ENCODE measurements at regions not wholly inside any gene's neighbourhood (a gene's known extent, or its start where the extent isn't known, plus 50 kb on each side); places are given as distances from the start of the nearest gene placed in this dataset.

DNA sequence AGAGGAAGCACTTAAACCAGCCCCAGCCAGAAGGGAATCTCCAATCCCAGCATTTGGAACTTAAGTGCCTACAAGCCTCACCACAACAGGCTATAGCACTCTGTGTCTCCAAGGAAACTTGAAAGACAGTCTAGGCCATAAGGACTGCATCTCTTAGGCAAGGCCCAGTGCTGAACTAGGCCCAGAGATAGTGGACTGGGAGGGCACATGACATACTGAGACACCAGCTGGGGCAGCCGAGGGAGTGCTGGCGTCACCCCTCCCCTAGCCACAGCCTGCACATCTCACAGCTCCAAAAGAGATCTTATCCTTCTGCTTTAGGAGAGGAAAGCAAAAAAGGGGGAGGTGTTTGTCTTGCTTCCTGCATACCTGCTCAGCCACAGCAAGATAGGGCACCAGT is 618.5 kb downstream of the COL12A1 start:
- TF ChIP-seq, protein P1, sequence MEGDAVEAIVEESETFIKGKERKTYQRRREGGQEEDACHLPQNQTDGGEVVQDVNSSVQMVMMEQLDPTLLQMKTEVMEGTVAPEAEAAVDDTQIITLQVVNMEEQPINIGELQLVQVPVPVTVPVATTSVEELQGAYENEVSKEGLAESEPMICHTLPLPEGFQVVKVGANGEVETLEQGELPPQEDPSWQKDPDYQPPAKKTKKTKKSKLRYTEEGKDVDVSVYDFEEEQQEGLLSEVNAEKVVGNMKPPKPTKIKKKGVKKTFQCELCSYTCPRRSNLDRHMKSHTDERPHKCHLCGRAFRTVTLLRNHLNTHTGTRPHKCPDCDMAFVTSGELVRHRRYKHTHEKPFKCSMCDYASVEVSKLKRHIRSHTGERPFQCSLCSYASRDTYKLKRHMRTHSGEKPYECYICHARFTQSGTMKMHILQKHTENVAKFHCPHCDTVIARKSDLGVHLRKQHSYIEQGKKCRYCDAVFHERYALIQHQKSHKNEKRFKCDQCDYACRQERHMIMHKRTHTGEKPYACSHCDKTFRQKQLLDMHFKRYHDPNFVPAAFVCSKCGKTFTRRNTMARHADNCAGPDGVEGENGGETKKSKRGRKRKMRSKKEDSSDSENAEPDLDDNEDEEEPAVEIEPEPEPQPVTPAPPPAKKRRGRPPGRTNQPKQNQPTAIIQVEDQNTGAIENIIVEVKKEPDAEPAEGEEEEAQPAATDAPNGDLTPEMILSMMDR (IDR thresholded peaks at IDR 0.05) = no peak
- TF ChIP-seq POLR2A (IDR thresholded peaks at IDR 0.05) = no peak
